Kidney epithelial cell (primary cell): ENCODE measurements at regions not wholly inside any gene's neighbourhood (a gene's known extent, or its start where the extent isn't known, plus 50 kb on each side); places are given as distances from the start of the nearest gene placed in this dataset.

ENCODE experiments used
- DNase-seq: peaks from one replicate; pipeline ENCODE4 v3.0.0-alpha.2; 2010; ENCODE audit warnings: low read depth
- H3K27me3 ChIP-seq: 2 replicates; pipeline ENCODE4 v1.6.0; 2011; ENCODE audit warnings: low read length; ENCODE audit not compliant: control insufficient read depth, insufficient read depth
- H3K36me3 ChIP-seq: 2 replicates; pipeline ENCODE4 v1.5.1; 2011; ENCODE audit warnings: low read length; ENCODE audit not compliant: control insufficient read depth, insufficient read depth
- H3K4me3 ChIP-seq: 2 replicates; pipeline ENCODE4 v1.5.1; 2011; ENCODE audit warnings: low read depth, mild to moderate bottlenecking, control low read depth, low read length
- CTCF ChIP-seq: IDR thresholded peaks from 2 replicates; pipeline ENCODE4 v1.5.1; 2011; ENCODE audit warnings: mild to moderate bottlenecking, moderate library complexity, low read length, control low read depth, inconsistent platforms; ENCODE audit not compliant: insufficient read depth, poor library complexity, severe bottlenecking

- H3K27me3 ChIP-seq, result no peaks in the 10 kb centered on the region
- H3K36me3 ChIP-seq, result no peaks in the 10 kb centered on the region
- H3K4me3 ChIP-seq, result no peak overlapping the region
- no peak for TF ChIP-seq CTCF
- no peak for DNase-seq
Measured at GRCh38 chr9:115999498-115999897, 154.1 kb upstream of the PAPPA start.

DNA sequence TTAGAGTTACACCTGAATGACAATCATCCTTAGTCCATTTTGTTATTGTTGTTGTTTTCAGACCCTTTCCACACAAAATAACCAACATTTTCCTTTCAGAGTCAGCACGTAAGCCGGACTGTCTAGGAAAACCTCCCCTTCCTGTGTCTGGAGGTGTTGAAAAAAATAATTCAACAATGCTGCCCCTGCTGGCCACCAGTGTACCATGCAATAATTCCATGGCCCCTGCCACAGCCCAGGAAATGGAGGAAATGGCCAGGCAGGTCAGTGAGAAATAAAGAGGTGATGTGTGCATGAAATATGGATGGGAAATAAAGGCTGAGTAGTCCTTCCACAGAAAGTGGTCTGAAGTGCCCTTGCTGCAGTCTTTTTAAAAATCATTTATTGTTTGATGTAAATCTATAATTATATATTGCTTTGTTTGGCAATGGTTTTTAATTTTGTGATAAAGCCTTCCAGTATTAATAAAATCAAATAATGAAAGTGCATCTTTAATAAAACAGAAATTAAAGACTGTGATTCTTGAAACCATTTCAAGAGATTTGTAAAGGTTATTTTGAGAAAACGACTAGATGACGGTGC lies 152.8 kb upstream of the PAPPA start:
- Histone ChIP-seq H3K36me3 (no peaks in the 10 kb centered on the region), H3K27me3 (no peaks in the 10 kb centered on the region), H3K4me3 (no peak overlapping the region)
- peak; percentile 45 for TF ChIP-seq CTCF
- DNase-seq, result no peak

- no peak for DNase-seq
- H3K36me3 ChIP-seq, result no peaks in the 10 kb centered on the region
- H3K4me3 ChIP-seq, result no peak overlapping the region
- H3K27me3 ChIP-seq, result no peaks in the 10 kb centered on the region
- TF ChIP-seq CTCF, result no peak
Measured at GRCh38 chr9:116002181-116002580, 151.4 kb upstream of the PAPPA start.

DNA sequence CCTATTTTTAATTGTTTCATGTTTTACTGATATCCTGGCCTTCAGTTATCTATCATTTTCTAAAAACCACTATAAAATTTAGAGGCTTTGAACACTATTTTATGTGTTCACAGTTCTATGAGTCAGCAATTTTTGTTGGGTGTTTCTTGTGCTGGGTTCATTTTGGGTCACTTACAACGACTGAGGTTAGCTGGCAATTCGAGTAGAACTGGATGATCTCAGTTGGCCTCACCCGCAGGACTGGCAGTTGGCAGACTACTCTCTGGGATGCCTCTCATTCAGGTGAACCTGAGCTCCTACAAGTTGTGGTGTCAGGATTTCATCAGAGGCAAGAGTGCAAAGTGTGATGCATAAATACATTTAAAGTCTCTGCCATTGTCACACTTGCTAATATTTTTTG lies 151.0 kb upstream of the PAPPA start:
- Histone ChIP-seq H3K4me3 (no peak overlapping the region), H3K36me3 (no peaks in the 10 kb centered on the region), H3K27me3 (no peaks in the 10 kb centered on the region)
- no peak for DNase-seq
- TF ChIP-seq CTCF, result no peak

- Histone ChIP-seq H3K4me3 (no peak overlapping the region), H3K27me3 (no peaks in the 10 kb centered on the region), H3K36me3 (no peaks in the 10 kb centered on the region)
- no peak for TF ChIP-seq CTCF
- no peak for DNase-seq
Measured at GRCh38 chr9:116003397-116003796, 150.2 kb upstream of the PAPPA start.

GRCh38 chr9:116005205-116005604 lies 148.4 kb upstream of the PAPPA start:
- no peak for TF ChIP-seq CTCF
- no peaks in the 10 kb centered on the region for H3K27me3 ChIP-seq
- no peaks in the 10 kb centered on the region for H3K36me3 ChIP-seq
- DNase-seq, result no peak
- H3K4me3 ChIP-seq, result no peak overlapping the region
